D721Med (cell line): ENCODE measurements at regions not wholly inside any gene's neighbourhood (a gene's known extent, or its start where the extent isn't known, plus 50 kb on each side); places are given as distances from the start of the nearest gene placed in this dataset.
"Not testable (repeated sequence)": the region's sequence is repeated elsewhere in the genome, so short reads cannot be mapped to it uniquely, and the experiment has no call there.

Source experiments
- DNase-seq: peaks from one replicate; pipeline ENCODE4 v3.0.0; 2011; ENCODE audit warnings: low spot score; ENCODE audit not compliant: insufficient read length
- FAIRE-seq: peaks from 2 replicates; lab custom pipeline; 2011; peaks lifted over from hg19 to GRCh38; lab: Jason Lieb, UNC
- CTCF ChIP-seq: IDR thresholded peaks from 2 replicates; pipeline ENCODE4 v1.5.1; 2012; ENCODE audit warnings: mild to moderate bottlenecking, control low read depth; ENCODE audit not compliant: insufficient read depth; ENCODE audit errors: missing control alignments

DNA sequence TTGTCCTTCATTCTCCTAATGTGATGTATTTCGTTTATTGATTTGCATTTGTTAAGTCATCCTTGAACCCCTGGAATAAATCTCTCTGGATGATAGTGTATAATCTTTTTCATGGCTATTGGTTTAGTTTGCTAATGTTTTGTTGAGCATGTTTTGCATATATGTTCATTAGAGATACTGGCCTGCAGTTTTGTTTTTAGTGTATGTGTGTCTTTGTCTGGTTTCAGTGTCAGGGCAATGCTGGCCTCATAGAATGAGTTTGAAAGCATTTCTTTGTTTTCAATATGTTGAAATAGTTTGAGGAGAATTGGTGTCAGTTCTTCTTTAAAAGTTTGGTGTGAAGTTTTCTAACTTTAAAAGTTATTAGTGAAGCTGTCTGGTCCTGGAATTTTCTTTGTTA lies 149.6 kb upstream of the ATP10B start:
- DNase-seq (no peak), FAIRE-seq (no peak)
- no peak for TF ChIP-seq CTCF

DNA sequence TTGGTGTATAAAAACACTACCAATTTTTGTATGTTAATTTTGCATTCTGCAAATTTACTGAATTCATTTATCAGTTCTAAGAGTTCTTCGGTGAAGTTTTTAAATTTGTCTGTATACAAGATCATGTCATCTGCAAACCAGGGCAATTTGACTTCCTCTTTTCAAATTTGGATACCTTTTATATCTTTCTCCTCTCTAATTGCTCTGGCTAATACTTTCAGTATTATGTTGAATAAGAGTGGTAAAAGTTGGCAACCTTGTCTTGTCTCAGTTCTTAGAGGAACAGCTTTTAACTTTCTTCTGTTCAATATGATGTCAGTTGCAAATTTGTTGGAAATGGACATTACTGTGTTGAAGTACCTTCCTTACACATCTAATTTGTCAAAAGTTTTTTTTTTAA lies 149.1 kb upstream of the ATP10B start:
- DNase-seq = not testable (repeated sequence)
- FAIRE-seq = peak; percentile 70

DNA sequence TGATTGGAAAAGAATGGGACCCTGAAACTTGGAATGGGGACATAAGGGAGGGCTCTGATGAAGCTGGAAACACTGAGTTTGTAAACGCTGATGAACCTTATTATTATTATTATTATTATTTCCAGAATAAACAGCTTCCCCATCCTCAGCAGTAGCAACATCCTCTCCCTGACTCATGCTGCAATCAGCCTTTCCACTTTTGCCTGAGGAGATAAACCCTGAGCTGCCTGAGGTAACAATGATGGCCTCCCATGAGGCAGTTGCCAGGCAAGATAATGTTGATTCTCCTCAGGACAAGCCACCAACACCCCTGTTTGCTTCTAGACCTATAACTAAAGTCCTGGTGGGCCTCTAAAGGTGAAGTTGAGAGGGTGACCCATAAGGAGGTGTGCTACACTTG lies 139.2 kb upstream of the ATP10B start:
- DNase-seq (no peak), FAIRE-seq (no peak)
- TF ChIP-seq CTCF = no peak

GRCh38 chr5:160979385-160979784 lies 127.4 kb upstream of the ATP10B start:
- no peak for TF ChIP-seq CTCF
- DNase-seq = no peak
- no peak for FAIRE-seq

DNA sequence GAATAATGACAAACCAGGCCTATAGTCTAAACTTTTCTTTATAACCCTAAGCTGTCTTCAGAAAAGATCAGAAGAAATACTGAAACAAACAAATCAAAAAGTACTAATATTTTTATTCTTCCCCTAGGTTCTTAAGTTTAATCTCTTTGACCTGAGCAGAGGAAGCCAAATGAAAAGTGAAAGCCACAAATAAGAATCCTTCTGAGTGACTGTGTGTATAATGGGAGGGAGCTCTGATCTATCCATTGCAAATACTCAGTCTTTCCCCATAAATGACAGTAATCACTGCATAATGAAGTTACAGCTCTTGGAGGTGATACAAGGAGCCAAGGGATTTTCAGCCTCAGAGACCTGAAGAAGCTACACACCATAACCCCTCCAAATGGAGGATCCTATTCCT lies 126.9 kb upstream of the ATP10B start:
- no peak for DNase-seq
- no peak for FAIRE-seq

DNA sequence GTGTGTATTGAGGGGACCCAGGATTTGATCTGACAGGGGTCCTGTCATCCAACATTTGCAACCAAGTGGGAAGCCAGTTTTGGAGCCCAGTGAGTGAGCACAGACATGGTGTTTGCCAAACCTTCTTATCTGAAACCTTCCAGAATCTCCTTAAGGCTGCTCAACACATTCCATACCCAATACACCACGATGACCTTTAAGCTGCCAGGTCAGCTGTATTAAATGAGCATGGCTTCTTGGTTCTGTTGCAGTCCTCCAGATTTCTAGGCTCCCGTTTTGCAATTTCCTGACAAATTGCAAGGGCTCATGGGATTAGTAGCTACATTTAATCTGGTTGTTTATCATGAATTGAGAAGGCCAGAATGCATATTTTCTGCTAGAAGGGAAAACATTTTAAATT lies 124.2 kb upstream of the ATP10B start:
- no peak for TF ChIP-seq CTCF
- FAIRE-seq (no peak), DNase-seq (no peak)

More for the DNA sequence above, 126.9 kb upstream of the ATP10B start:
- TF ChIP-seq CTCF = no peak

- FAIRE-seq (no peak), DNase-seq (no peak)
- peak; percentile 43 for TF ChIP-seq CTCF
Observed at GRCh38 chr5:160970605-160971191, 118.7 kb upstream of the ATP10B start.

DNA sequence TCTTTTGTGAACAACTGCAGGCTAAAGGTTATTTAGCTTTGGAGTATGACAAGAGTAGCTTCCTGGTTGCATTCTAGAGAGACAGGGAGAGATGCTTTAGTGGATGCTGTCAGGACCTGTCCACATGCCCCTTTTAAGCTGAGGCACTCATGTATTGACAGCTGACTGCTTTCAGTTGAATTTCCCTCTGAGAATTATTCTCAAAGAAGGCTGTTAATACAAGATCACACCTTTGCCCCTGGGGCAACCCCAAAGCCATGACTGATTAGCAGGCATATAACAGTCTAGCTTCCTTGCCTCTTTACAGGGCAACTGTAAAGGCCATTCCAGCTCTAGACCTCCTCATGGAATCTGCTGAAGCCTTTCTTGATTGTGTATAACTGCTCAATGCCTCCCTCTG lies 117.6 kb upstream of the ATP10B start:
- no peak for TF ChIP-seq CTCF
- FAIRE-seq (no peak), DNase-seq (no peak)
